Esophagus muscularis mucosa (tissue), 3 donors: ENCODE measurements at regions not wholly inside any gene's neighbourhood (a gene's known extent, or its start where the extent isn't known, plus 50 kb on each side); places are given as distances from the start of the nearest gene placed in this dataset.

ENCODE experiments used
- CTCF ChIP-seq, 3 experiments: fragments of 200-600 bp in 2 of 3; fragments of 450-650 bp in 1 of 3; sonication (generic) in 2 of 3; IDR thresholded peaks; one replicate each; pipeline ENCODE4 v1.5.1; 2017 to 2019; ENCODE audit warnings: antibody characterized with exemption in 3 of 3, mild to moderate bottlenecking in 2 of 3, moderate library complexity in 1 of 3
- POLR2A ChIP-seq: fragments of 450-650 bp; IDR thresholded peaks from one replicate; pipeline ENCODE4 v1.6.1; 2017; ENCODE audit warnings: antibody characterized with exemption, moderate library complexity, mild to moderate bottlenecking, low read depth
- POLR2AphosphoS5 ChIP-seq, 2 donors: sonication (generic); formaldehyde crosslinking; IDR thresholded peaks; one replicate each; pipeline ENCODE4 v1.6.1; 2017; ENCODE audit warnings: antibody characterized with exemption in 2 of 2

GRCh38 chr3:130839813-130840212 is 54.1 kb upstream of the ATP2C1 start:
- TF ChIP-seq CTCF (IDR thresholded peaks at IDR 0.05) (no peak), POLR2A (no peak), POLR2AphosphoS5 (IDR thresholded peaks at IDR 0.05) (no peak)
